ENCODE measurements at regions not wholly inside any gene's neighbourhood (a gene's known extent, or its start where the extent isn't known, plus 50 kb on each side); places are given as distances from the start of the nearest gene placed in this dataset.

DNA sequence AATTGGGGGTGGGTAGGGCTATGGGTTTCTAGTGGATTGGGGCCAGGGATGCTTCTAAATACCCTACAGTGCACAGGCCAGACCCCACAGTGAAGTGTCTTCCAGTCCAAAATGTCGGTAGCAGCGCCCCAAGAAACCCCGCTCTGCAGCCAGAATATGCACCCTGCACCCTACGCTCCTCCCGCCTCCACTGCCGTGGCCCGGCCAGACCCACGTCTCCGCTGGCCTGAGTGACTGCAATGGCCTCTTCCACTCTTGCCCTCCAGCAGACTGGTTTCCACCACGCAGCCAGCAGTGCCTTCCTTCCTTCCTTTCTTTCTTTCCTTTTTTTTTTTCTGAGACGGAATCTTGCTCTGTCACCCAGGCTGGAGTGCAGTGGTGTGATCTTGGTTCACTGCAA, 91.4 kb upstream of the TAF1B start:
- Mint-ChIP-seq H3K27ac (peak overlapping the region in 1 of 2 donors; percentile 93), H3K4me3 (no peak overlapping the region), H3K4me1 (peaks cover 35 to 61% of the 10 kb centered on the region in 2 donors), H3K9me3 (no peaks in the 10 kb centered on the region), H3K36me3 (no peaks in the 10 kb centered on the region), H3K27me3 (ENCODE audit: low read depth in 2 of 2) (peaks cover 0 to 28% of the 10 kb centered on the region in 2 donors)
- TF ChIP-seq, protein P1, sequence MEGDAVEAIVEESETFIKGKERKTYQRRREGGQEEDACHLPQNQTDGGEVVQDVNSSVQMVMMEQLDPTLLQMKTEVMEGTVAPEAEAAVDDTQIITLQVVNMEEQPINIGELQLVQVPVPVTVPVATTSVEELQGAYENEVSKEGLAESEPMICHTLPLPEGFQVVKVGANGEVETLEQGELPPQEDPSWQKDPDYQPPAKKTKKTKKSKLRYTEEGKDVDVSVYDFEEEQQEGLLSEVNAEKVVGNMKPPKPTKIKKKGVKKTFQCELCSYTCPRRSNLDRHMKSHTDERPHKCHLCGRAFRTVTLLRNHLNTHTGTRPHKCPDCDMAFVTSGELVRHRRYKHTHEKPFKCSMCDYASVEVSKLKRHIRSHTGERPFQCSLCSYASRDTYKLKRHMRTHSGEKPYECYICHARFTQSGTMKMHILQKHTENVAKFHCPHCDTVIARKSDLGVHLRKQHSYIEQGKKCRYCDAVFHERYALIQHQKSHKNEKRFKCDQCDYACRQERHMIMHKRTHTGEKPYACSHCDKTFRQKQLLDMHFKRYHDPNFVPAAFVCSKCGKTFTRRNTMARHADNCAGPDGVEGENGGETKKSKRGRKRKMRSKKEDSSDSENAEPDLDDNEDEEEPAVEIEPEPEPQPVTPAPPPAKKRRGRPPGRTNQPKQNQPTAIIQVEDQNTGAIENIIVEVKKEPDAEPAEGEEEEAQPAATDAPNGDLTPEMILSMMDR (IDR thresholded peaks at IDR 0.05): no peak
- Histone ChIP-seq H3K4me1 (ENCODE audit: control insufficient read depth, insufficient read depth, low read length) (peaks cover 48% of the 10 kb centered on the region), H3K27ac (ENCODE audit: low read length) (no peak overlapping the region), H3K36me3 (ENCODE audit: control insufficient read depth, insufficient read depth, low read length) (no peaks in the 10 kb centered on the region), H3K4me3 (ENCODE audit: low read length) (no peak overlapping the region), H3K9me3 (ENCODE audit: control insufficient read depth, insufficient read depth, low read length) (no peaks in the 10 kb centered on the region), H3K27me3 (ENCODE audit: control insufficient read depth, insufficient read depth, low read length) (no peaks in the 10 kb centered on the region)
- 98% methylated on average over 11 of the region's 11 CpGs for WGBS (ENCODE audit: insufficient coverage)
- DNase-seq: no peak
- intact Hi-C loops (cut with micrococcal nuclease): loop anchor here (1.0 kb wide), 1 partner anchor 49 kb away; no protein-coding TSS in a partner anchor
- no peak for ATAC-seq

DNA sequence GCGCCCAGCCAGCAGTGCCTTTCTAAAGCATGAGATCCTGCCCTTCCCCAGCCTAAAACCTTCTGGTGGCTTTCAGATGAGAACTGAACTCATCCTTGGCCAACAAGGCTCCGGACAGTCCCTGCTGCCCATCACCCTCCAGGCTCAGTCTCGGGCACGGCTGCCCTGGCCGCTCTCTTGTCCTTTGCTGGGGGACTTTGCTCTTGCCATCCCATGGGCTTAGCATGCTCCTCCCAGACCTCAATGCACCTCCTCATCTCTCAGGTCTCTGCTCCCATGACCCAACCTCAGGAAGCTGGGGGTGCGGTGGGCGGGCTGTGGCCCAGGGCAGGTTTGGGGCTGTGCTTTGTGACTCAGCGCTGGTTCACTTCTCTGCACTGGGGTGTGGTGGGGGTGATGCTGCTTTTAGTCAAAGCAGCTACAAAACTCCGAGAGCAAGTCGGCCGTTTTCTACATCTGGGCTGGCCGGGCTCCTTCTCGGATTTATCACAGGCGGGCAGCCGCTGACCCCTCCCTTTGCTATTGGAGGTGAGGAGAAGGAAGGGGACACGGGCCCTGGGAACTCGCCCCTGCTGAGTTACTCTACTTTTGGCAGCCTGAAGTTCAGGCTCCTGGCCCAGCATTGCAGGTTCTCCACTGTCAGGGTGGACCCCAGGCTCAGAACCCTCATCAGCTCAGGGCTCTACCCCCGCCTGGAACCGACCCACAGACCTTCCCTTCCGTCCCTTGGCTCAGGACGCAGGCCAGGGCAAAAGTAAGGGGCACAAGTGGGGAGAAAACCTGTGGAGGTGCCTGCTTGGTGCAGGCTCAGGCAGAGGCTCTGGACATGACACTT, 90.6 kb upstream of the TAF1B start:
- Mint-ChIP-seq H3K36me3 (no peaks in the 10 kb centered on the region), H3K4me3 (peak overlapping the region; percentile 79), H3K9me3 (no peaks in the 10 kb centered on the region), H3K4me1 (peaks cover 42 to 68% of the 10 kb centered on the region in 2 donors), H3K27ac (peak overlapping the region; percentile 78 to 93), H3K27me3 (ENCODE audit: low read depth in 2 of 2) (peaks cover 0 to 33% of the 10 kb centered on the region in 2 donors)
- intact Hi-C loops (cut with micrococcal nuclease): loop anchor here (1.0 kb wide), 1 partner anchor 49 kb away; no protein-coding TSS in a partner anchor
- Histone ChIP-seq H3K27ac (ENCODE audit: low read length) (peak overlapping the region; percentile 64), H3K4me3 (ENCODE audit: low read length) (no peak overlapping the region), H3K27me3 (ENCODE audit: control insufficient read depth, insufficient read depth, low read length) (no peaks in the 10 kb centered on the region), H3K36me3 (ENCODE audit: control insufficient read depth, insufficient read depth, low read length) (no peaks in the 10 kb centered on the region), H3K9me3 (ENCODE audit: control insufficient read depth, insufficient read depth, low read length) (no peaks in the 10 kb centered on the region), H3K4me1 (ENCODE audit: control insufficient read depth, insufficient read depth, low read length) (peaks cover 57% of the 10 kb centered on the region)
- ATAC-seq (peak; percentile 43 to 68 (median 59)), DNase-seq (peak; percentile 44 to 78)
- TF ChIP-seq, protein P1 (IDR thresholded peaks at IDR 0.05): no peak
- 61% methylated on average over 20 of the region's 21 CpGs for WGBS (ENCODE audit: insufficient coverage)

DNA sequence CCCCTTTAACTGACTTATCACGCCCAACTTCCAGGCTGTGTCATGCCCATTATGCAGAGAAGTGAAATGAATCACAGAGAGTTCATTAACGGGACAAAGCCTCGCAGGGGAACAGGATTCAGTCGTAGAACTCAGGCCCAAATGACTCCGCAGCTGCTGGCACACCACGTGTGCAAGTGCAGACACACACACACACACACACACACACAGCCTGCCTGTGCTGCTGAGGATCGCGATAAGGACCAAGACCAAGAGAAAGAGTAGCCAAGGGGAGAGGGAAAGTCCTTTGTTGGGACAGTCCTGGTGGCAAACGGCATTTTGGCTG, 90.0 kb upstream of the TAF1B start:
- peaks cover 47 to 74% of the 10 kb centered on the region in 2 donors for H3K4me1 Mint-ChIP-seq
- Histone ChIP-seq H3K9me3 (ENCODE audit: control insufficient read depth, insufficient read depth, low read length) (no peaks in the 10 kb centered on the region), H3K27me3 (ENCODE audit: control insufficient read depth, insufficient read depth, low read length) (no peaks in the 10 kb centered on the region), H3K36me3 (ENCODE audit: control insufficient read depth, insufficient read depth, low read length) (no peaks in the 10 kb centered on the region), H3K4me1 (ENCODE audit: control insufficient read depth, insufficient read depth, low read length) (peaks cover 61% of the 10 kb centered on the region), H3K4me3 (ENCODE audit: low read length) (no peak overlapping the region), H3K27ac (ENCODE audit: low read length) (peak overlapping the region; percentile 64)
- H3K36me3 Mint-ChIP-seq: no peaks in the 10 kb centered on the region
- ATAC-seq (peak; percentile 20 to 57 (median 49)), DNase-seq (peak in 1 of 2 donors; percentile 63)
- TF ChIP-seq, protein P1 (IDR thresholded peaks at IDR 0.05): no peak
- no peaks in the 10 kb centered on the region for H3K9me3 Mint-ChIP-seq
- H3K27me3 Mint-ChIP-seq (ENCODE audit: low read depth in 2 of 2): peaks cover 0 to 33% of the 10 kb centered on the region in 2 donors
- H3K4me3 Mint-ChIP-seq: peak overlapping the region; percentile 79
- intact Hi-C loops (cut with micrococcal nuclease): no loop called here
- peak overlapping the region; percentile 78 to 93 for H3K27ac Mint-ChIP-seq
- WGBS (ENCODE audit: insufficient coverage): 39% methylated on average over 9 of the region's 9 CpGs
